ENCODE measurements at regions not wholly inside any gene's neighbourhood (a gene's known extent, or its start where the extent isn't known, plus 50 kb on each side); places are given as distances from the start of the nearest gene placed in this dataset.

DNA sequence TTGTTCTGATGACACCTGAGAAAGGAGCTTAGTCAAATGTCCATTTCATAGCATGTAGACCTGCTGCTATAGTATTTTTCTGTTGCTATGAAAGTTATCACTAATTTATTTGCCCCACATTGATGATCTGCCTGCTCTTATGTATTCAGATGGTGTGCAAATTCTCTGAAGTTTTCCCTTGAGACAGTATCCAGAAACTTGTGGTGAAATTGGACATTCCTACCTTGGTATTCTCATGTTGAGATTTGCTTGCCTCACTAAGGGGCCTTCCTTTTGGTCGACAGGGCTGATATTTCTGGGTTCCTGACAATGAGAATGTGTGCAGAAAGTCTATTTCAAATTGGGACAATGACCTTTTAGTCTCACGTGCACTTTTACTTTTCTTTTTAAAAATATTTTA, 253.2 kb upstream of the FZD8 start:
- no peak overlapping the region for H3K27ac ChIP-seq
- no peak for TF ChIP-seq ZFX (IDR thresholded peaks at IDR 0.05)
- TF ChIP-seq, protein P1, sequence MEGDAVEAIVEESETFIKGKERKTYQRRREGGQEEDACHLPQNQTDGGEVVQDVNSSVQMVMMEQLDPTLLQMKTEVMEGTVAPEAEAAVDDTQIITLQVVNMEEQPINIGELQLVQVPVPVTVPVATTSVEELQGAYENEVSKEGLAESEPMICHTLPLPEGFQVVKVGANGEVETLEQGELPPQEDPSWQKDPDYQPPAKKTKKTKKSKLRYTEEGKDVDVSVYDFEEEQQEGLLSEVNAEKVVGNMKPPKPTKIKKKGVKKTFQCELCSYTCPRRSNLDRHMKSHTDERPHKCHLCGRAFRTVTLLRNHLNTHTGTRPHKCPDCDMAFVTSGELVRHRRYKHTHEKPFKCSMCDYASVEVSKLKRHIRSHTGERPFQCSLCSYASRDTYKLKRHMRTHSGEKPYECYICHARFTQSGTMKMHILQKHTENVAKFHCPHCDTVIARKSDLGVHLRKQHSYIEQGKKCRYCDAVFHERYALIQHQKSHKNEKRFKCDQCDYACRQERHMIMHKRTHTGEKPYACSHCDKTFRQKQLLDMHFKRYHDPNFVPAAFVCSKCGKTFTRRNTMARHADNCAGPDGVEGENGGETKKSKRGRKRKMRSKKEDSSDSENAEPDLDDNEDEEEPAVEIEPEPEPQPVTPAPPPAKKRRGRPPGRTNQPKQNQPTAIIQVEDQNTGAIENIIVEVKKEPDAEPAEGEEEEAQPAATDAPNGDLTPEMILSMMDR (conservative IDR thresholded peaks at IDR 0.05), result no peak

DNA sequence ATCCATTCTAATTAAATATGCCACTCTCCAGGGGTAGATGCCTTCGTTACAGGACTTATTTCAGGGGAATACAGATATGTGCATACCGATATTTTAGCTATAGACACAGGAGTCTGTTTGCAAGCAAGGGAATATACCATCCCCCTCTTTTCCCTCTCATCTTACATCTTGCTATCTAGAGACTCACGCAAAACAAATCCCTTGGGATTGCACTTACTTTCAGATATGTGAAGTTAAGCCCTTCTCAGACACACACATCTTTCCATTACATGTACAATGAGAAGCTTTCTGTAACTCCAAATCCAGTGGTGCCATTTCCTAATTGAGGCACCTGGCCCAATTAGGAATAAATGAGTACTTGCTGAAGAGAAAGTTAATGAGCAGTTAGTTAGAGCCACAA, 250.4 kb upstream of the FZD8 start:
- no peak overlapping the region for H3K27ac ChIP-seq
- TF ChIP-seq, protein P1 (conservative IDR thresholded peaks at IDR 0.05), result no peak
- no peak for TF ChIP-seq ZFX (IDR thresholded peaks at IDR 0.05)

DNA sequence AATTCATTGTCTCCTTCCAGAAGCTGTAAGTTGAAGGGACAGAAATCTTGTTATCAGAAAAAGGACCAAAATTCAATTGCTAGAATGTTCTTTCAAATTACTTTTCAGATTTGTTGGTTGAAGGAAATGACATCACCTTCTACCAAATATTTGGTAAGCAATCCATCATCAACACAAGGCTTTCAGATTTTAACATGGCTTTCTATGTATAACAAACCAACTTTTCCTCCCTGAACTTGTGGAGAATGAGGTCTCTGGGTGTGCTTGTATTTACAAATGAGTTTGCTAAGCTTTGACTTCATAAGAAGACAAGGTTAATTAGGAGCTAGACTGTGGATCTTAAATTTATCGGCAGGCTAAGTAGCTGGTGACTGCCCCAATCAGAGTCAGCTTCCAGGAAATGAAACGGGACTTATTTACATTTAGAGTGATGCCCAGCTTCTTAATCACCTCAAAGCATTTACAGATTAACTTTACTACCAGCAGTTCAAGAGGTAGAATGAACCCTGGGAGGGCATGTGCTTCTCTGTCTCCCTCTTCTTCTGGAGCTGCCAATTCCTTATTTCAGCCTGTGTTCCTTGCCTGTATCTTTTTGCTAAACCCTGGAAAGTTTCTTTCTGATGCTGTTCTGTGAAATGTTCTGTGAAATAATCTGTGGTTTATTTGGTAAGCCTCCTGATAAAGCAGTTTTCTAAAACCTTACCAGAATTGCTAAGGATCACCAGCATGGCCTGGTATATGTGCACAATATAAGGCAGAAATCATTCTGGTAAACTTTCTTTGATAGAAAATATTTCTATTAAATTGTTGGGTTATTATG, 248.8 kb upstream of the FZD8 start:
- H3K27ac ChIP-seq, result no peak overlapping the region

DNA sequence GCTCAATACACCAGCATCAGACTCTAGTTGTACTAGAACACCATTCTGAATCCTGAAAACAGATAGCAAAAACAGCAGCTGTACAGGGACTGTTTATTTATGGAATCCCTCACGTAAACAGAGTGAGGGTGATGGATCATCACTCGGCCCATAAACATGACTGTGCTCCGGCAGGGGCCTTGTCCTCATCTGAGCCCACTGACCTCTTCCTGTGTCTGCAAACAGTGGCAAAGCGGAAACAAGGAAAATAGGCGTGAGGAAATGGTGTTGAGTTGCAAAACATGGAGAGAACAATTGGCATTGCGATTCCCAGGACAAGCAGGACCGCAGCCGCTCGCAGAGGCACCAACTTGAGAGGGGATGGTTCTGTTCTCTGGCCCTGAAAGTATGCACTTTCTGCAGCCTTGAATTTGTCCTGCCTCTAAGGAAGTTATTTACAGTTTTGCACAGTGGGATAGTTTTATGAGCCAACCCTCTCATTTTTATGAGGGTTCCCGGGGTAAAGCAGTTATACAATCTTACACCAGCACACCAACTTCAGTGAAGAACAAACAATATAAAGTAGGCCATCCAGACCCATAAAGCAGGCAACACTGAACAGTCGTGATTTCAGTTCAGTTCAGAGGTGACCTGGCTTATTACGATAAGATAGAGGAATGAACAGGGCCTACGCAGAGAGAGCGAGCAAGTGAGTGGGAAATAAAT, 248.0 kb upstream of the FZD8 start:
- H3K27ac ChIP-seq, result no peak overlapping the region
- TF ChIP-seq, protein P1 (conservative IDR thresholded peaks at IDR 0.05), result no peak
- TF ChIP-seq ZFX (IDR thresholded peaks at IDR 0.05), result no peak

More for the DNA sequence above, 248.8 kb upstream of the FZD8 start:
- TF ChIP-seq ZFX (IDR thresholded peaks at IDR 0.05), result no peak
- TF ChIP-seq, protein P1 (conservative IDR thresholded peaks at IDR 0.05), result no peak

DNA sequence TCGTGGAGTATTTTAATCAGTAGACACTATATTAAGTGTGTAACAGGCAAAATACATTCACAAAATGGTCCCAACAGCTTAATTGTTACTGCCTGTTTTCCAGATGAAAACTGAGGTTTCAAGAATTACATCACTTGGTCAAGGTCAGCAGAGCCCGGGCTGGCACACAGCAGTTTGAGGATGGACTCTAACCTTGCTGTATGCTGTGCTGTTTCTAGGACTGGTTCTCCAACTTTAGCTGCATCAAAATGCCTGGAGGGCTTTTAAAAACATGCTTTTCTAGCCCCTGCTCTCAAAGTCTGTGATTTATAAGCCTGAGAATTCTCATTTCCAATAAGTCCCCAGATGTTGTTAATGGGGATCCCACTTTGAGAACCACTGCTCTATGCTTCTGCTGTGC, 247.1 kb upstream of the FZD8 start:
- no peak overlapping the region for H3K27ac ChIP-seq
- TF ChIP-seq ZFX (IDR thresholded peaks at IDR 0.05), result no peak
- TF ChIP-seq, protein P1 (conservative IDR thresholded peaks at IDR 0.05), result no peak

DNA sequence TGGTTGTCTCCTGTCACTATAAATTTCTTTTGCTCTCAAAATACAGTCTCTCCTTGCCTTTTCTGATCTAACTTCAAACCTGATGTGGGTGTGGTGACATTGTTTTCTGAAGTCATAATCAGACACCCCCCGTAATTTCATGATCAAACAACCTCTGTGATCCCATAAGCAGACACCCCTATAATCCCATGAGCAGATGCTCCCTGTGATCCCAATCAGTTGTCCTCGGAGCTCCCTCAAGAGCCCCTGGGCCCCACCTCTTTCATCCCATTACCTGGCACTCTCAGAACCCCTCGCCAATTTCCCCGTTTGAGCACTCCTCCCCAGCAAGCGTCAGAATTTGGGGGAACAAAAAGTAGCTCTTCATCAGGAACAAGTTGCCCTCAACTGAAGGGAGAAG, 246.3 kb upstream of the FZD8 start:
- no peak for TF ChIP-seq ZFX (IDR thresholded peaks at IDR 0.05)
- TF ChIP-seq, protein P1 (conservative IDR thresholded peaks at IDR 0.05), result no peak
- no peak overlapping the region for H3K27ac ChIP-seq

DNA sequence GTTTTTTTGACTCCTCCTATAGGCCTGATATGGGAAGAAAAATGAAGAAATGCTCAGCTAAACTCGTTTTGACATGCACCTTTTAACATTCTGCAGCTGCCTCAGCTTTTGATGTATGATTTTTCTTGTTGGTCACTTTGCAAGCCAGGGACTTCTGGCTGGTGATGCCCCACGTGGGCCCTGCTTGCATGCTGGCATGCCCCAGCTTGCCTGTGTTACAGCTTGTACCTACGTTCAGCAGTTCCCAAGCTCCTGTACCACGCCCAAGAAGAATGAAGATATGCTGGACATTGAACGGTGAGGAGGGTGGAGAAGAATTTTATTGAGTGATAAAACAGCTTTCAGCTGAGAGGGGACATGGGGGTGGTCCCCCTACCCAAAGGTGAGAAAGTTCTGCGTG, 245.6 kb upstream of the FZD8 start:
- H3K27ac ChIP-seq, result no peak overlapping the region
- TF ChIP-seq ZFX (IDR thresholded peaks at IDR 0.05), result no peak
- TF ChIP-seq, protein P1 (conservative IDR thresholded peaks at IDR 0.05), result no peak

Measured in C4-2B (cell line).